NAMALWA (cell line): ENCODE measurements at regions not wholly inside any gene's neighbourhood (a gene's known extent, or its start where the extent isn't known, plus 50 kb on each side); places are given as distances from the start of the nearest gene placed in this dataset.
"Not testable (repeated sequence)": the region's sequence is repeated elsewhere in the genome, so short reads cannot be mapped to it uniquely, and the experiment has no call there.

Source experiments
- DNase-seq: peaks from one replicate; pipeline ENCODE4 v3.0.0-alpha.2; 2015; ENCODE audit warnings: low spot score

GRCh38 chr6:6412700-6413099 is 92.2 kb upstream of the F13A1 start:
- no peak for DNase-seq

DNA sequence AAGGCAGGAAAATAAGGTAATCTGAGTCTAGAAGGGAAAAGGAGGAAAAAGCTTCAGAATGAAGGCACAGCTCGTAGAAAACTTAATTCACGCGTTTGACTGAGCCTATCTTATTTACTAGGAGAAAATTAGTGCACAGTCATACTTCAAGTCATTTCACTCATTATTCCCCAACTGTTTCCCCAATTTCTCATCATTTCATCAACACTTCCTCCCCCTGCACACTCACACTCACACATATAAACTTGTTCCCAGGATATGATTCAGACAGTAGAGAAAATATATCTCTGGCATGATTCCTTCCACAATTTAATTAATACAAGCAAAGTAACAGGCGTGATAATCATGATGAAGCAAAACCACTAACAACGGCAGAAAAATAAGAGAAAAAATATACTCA is 94.5 kb upstream of the F13A1 start:
- no peak for DNase-seq

DNA sequence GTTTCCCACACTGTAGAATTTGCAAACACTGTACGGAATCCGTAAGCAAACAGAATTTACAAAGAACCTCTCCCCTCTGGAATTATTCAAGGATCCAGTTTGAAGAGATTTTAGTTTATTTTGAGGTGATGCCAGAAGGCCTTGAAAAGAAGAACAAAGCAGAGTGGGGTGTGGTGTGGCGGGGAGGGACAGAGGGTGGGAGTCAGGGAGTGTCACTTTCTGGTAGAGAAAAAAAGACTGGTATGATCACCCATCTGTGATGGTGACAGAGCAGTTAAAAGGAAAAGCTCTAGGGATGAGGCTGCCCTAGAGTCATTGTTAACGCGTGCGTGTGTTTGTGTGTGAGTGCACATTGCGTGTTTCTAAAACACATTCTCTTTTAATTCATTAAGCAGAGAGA is 97.0 kb upstream of the F13A1 start:
- DNase-seq: no peak

DNA sequence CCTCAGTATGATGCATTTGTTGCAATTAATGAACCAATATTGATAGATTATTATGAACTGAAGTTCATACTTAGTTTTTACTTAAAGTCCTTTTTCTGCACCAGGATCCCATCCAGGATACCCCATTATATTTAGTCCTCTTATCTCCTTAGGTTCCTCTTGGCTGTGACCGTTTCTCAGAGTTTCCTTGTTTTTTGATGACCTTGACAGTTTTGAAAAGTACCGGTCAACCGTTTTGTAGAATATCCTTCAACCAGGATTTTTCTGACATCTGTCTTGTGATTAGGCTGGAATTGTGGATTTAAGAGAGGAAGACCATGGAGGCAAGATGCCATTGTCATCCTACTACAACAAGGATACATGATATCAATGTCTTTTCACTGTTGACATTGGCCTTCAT is 98.0 kb upstream of the F13A1 start:
- no peak for DNase-seq

DNA sequence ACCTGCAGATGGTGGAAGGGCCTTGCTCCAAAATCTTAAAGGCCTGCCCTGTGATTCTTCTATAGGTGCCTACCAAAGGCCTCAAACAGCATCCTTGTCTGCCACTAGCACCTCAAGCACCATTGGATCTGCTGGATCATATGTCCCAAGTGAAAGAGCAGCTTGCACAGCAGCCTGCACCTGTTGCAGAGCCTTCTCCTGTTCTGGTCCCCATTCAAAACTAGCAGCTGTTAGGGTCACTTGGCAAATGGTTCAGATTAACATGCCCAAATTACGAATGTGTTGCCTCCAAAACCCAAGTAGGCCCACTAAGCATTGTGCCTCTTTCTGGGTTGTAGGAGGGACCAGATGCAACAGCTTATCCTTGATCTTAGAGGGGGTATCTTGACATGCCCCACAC is 99.6 kb upstream of the F13A1 start:
- no peak for DNase-seq

- no peak for DNase-seq
Observed at GRCh38 chr6:6434151-6434550, 113.7 kb upstream of the F13A1 start.

DNA sequence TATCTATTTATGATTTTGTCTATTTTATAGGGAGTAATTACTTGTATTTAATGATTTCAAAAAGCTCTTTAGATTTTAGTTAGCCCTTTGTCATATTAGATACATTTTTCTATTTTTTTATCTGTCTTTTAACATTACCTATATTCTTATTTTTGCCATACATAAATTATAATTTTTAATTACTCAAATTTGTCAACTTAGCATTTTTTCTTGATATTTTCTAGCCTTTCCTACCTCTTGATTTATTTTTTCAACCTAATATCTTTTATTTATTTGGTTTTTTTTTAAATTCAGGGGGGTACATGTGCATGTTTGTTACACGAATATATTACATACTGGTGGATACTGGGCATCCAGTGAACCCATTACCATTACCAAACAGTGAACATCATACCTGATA is 114.3 kb upstream of the F13A1 start:
- DNase-seq: no peak

GRCh38 chr6:6436366-6436765 is 115.9 kb upstream of the F13A1 start:
- DNase-seq: no peak

- no peak for DNase-seq
Observed at GRCh38 chr6:6436946-6437345, 116.5 kb upstream of the F13A1 start.

GRCh38 chr6:6438286-6438685 is 117.8 kb upstream of the F13A1 start:
- no peak for DNase-seq

GRCh38 chr6:6439778-6440177 is 119.3 kb upstream of the F13A1 start:
- DNase-seq: no peak

GRCh38 chr6:6452002-6452401 is 131.5 kb upstream of the F13A1 start:
- no peak for DNase-seq

DNA sequence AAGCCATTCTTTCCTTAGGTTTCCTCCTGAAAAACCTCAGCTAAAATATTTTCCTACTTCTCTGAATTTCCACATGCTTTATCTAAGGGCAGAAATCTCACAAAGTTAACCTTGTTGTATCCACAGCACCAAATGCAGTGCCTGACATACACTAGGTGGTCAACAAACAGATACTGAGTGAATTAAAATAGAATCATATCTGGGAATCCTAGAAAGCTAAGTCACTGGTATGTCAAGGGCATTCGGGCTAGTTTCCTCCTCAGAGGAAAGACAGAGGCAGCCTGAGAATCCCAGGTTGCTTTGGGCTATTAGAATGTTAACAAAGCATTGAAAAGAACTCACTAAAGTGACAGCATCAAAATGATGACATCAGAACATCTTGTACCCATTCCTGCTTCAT is 132.7 kb upstream of the F13A1 start:
- DNase-seq: no peak

GRCh38 chr6:6455272-6455671 is 133.2 kb upstream of the LY86 start:
- DNase-seq: no peak

- no peak for DNase-seq
Observed at GRCh38 chr6:6458172-6458571, 130.3 kb upstream of the LY86 start.

DNA sequence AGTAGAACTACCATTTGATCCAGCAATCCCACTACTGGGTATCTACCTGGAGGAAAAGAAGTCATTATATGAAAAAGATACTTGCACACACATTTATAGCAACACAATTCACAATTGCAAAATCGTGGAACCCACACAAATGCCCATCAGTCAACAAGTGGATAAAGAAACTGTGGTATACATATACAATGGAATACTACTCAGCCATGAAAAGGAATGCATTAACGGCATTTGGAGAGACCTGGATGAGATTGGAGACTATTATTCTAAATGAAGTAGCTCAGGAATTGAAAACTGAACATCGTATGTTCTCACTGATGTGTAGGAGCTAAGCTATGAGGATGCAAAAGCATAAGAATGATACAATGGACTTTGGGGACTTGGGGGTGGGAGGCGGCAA is 128.6 kb upstream of the LY86 start:
- not testable (repeated sequence) for DNase-seq

GRCh38 chr6:6460416-6460815 is 128.1 kb upstream of the LY86 start:
- no peak for DNase-seq

- no peak for DNase-seq
Observed at GRCh38 chr6:6461138-6461537, 127.4 kb upstream of the LY86 start.

DNA sequence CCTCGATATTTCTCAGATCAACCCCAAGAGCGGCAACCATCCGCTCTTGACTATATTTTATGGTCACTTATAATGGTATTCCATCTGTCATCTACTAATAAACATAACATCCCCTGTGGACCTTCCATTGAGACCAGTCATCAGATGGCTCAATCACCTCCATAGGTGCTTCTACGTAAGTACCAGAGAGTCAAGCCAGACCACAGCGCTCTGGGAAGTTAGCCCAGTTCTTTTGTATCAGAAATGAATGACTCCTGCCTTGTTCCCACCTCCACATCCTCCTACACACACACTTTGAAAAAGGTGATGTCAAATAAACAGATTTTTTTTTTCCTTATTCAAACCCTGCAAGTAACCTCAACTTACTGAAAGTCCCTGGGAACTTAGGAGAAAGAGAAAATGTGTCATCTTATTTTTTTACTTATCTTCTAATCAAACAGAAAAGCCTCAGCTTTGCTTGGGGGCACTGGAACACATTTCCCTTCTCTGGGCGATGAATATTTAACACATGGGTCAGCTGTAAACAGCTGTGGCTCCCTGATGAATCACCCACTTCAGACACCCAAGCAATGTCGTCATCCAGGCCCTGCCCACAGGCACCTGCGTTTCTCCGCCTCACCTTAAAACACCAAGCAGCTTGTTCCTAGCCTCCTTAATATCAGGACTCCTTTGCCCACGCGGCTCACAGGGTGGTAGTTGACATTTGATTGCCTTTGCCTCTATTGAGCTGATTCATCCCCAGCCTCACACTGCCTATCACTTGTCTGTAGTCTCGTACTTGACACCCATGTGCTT is 121.4 kb upstream of the LY86 start:
- DNase-seq: no peak

DNA sequence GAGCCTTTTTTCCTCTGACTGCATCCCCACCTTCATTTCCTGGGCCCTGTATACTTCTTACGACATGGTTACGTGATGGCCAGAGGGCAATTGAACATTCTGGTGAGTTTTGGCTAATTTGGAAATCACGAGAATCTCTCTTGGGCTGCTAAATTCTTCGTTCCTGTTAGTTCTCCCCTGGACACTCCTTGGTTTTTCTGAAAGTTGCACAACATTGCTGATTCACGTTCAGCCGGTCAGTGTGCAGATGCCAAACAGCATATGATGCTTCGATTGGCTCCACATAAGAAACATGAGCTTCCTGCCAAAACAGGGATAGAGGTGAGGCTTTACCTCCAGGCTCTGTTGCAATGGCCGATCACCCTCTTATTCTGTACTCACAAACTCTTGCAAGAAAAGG is 119.4 kb upstream of the LY86 start:
- DNase-seq: no peak

- no peak for DNase-seq
Observed at GRCh38 chr6:6470123-6470522, 118.4 kb upstream of the LY86 start.

- no peak for DNase-seq
Observed at GRCh38 chr6:6471276-6471675, 117.2 kb upstream of the LY86 start.

DNA sequence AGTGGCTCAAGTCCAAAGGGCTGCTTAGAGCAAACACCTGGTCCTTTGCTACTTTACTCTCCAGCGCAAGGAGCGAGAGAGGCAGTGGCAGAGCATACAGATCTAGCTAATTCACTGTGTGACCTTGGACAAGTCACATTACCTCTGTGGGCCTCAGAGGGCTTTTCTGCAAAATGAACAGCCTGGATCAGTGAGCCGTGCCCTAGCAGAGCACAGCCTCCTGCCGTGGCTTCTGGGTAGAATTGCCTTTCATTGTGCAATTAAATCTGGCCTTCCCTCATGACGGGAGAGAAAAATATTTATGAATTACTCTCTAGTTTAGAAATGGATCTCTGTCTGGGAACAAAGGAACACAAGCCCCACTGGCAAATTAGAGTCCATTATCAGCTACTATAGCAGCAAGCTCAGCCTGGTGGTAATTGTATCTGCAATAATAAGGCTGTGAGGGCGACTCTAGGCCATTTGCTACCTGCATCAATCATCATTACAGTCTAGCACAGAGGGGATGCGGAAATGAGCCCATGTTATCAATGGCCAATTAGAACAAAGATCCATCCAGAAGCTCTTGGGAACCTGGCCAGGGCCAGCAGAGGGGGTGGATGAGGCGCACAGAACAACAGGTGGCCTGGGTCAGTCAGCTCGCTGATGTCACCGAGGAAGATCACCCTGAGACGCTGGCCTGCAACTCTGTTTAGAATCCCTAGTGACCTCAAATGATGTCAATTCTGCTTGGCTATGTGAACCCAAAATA is 114.2 kb upstream of the LY86 start:
- DNase-seq: no peak

- DNase-seq: no peak
Observed at GRCh38 chr6:6479785-6480184, 108.7 kb upstream of the LY86 start.
